Fibroblast of pulmonary artery (primary cell): ENCODE measurements at regions not wholly inside any gene's neighbourhood (a gene's known extent, or its start where the extent isn't known, plus 50 kb on each side); places are given as distances from the start of the nearest gene placed in this dataset.

ENCODE experiments used
- DNase-seq: peaks from one replicate; pipeline ENCODE4 v3.0.0-alpha.2; 2010; ENCODE audit warnings: low read depth
- H3K4me3 ChIP-seq: replicated peaks from 2 replicates; pipeline ENCODE4 v1.5.1; 2011; ENCODE audit warnings: low read depth, mild to moderate bottlenecking, control low read depth, low read length, moderate library complexity
- TF ChIP-seq, protein P1 (sequence below): IDR thresholded peaks from 2 replicates; pipeline ENCODE4 v1.5.1; 2011; ENCODE audit warnings: mild to moderate bottlenecking, control low read depth, low read length, inconsistent platforms; ENCODE audit errors: missing control alignments

DNA sequence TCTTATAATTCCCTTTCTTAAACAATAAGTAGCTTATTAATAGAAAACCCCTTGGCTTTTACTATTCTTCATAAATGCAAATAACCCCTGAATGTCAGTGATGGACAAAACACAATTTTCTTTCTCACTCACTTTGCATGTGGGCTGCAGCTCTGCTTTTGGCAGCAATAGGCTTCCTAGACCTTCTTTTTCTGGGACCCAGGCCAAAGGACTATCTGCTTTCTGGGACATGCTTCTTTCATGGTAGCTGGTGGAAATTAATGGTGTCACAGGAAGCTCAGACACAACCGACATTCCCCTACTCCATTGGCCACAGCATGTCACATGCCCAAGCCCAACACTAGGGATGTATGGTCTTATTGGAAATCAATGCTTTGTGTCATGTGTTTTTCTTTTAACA lies 134.3 kb upstream of the MDFIC start:
- TF ChIP-seq, protein P1, sequence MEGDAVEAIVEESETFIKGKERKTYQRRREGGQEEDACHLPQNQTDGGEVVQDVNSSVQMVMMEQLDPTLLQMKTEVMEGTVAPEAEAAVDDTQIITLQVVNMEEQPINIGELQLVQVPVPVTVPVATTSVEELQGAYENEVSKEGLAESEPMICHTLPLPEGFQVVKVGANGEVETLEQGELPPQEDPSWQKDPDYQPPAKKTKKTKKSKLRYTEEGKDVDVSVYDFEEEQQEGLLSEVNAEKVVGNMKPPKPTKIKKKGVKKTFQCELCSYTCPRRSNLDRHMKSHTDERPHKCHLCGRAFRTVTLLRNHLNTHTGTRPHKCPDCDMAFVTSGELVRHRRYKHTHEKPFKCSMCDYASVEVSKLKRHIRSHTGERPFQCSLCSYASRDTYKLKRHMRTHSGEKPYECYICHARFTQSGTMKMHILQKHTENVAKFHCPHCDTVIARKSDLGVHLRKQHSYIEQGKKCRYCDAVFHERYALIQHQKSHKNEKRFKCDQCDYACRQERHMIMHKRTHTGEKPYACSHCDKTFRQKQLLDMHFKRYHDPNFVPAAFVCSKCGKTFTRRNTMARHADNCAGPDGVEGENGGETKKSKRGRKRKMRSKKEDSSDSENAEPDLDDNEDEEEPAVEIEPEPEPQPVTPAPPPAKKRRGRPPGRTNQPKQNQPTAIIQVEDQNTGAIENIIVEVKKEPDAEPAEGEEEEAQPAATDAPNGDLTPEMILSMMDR = no peak
- H3K4me3 ChIP-seq = no peak overlapping the region
- peak; percentile 62 for DNase-seq

DNA sequence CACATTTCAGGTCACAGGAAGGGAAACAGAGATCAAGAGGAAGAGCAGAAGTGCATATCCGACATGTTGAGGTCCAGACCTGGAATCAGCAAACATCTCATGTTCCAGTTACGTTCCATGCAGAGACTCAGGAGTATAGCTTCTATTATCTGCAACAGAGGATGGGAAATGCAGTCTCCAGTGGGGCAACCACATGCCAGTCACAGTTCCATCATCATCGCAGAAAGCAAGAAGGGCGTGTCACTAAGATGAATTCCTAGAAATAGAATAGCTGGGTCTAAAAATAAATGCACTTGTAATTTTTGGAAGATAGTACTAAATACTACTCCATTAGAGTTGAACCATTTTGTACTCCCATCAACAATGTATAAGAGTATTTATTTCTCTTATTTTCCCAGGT lies 133.2 kb upstream of the MDFIC start:
- DNase-seq = no peak
- no peak overlapping the region for H3K4me3 ChIP-seq
- TF ChIP-seq, protein P1 = no peak

DNA sequence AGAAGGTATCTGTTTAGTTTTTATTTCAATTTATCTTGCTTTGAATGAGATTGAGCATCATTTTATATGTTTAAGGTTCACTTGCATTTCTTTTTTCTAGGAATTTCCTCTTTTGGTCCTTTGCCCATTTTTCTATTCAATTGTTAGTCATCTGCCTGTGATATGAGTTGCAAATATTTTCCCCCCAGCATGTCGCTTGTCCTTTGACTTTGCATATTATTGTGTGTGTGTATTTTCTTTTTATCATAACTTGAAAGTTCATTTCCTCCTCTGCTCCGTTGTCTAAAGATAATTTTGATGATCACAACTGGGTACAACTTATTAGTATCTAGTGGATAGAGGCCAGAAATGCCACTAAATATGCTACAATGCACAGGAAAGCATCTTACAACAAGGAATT lies 132.7 kb upstream of the MDFIC start:
- no peak overlapping the region for H3K4me3 ChIP-seq
- DNase-seq = peak; percentile 59
- TF ChIP-seq, protein P1 = no peak

DNA sequence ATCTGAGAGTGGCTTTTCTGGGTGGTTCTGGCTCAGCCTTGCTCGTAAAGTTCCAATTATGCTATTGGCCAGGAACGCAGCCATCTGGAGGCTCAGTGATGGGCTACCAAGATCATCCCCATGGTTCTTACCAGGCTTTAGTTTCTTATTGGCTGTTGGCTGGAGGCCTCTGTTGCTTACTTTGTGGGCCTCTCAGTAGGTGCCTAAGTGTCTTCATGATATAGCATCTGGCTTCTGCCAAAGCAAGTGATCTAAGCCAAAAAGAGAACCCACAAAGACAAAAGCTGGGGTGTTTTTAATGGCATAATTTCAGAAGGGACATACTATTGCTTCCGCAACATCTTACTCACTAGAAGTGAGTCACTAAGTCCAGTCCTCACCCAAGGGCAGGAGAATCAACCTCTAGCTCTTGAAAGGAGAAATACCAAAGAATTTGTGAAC lies 132.0 kb upstream of the MDFIC start:
- TF ChIP-seq, protein P1 = no peak
- peak; percentile 77 for DNase-seq
- no peak overlapping the region for H3K4me3 ChIP-seq

DNA sequence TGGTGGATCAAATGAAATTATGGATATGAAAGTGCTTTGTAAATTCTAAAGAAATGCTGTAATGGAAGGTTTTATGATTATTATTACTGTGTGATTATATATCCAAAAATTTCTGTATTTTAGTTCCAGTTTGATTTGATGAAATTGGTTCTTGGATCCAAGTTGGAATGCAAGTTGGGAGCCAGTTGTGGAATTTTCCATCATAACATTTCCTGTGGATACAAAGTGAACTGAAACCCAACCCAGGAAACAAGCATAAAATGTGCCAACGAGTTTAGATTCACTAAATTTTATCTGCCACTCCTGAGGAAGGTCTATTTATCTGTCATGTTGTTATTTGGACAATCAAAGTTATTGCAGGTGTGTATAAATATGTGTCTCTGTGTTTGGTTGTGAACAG lies 131.4 kb upstream of the MDFIC start:
- DNase-seq = peak; percentile 16
- H3K4me3 ChIP-seq = no peak overlapping the region
- TF ChIP-seq, protein P1 = no peak

DNA sequence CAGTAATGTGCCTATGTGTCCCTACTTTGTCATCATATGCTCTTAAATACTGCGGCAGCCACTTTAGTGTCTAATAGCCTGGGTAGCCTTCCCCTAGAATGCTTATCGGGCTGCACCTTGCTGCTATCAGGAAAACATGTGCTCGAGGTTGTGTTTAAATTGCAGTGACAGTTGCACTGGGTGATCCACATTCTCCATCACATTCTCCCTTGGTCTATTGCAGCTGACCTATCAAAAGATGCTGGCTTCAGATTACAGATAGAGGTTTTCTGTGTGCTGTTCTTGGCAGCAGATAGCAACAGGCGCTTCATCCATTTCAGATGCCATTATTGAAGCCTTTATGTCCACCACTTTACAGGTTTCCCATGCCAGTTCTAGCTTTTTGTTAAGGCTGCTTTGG lies 130.1 kb upstream of the MDFIC start:
- TF ChIP-seq, protein P1 = no peak
- DNase-seq = no peak
- no peak overlapping the region for H3K4me3 ChIP-seq

DNA sequence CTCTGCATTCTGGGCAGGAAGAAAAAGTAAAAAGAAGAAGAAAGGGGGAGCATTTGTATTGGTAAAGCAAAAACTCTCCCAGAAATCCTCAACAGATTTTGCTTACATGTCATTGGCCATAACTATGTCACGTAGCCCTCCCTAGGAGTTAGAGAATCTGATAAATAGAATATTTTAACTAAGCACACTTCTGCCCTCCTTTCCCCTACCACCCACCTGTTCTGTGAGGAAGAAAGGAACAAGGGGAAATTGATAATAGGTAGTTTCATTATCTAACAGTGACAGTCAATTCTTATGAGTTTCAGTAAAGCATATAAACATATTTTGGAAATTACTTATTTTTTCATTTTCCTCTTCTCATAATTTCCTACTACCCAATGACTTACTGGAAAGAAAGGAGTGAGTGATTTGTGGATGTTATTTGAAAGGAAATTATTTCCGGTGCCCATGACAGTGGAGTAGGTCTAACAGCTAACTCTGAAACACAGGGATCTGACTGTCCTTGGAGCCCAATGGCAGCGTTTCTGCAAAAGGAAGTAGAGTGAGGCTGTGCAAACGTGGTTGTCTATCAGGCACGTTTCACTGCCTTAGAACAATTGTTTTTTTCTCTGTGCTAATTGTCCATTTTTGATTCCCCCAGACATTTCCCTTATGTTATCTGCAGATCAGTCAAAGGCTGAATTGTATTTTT lies 128.6 kb upstream of the MDFIC start:
- no peak overlapping the region for H3K4me3 ChIP-seq
- TF ChIP-seq, protein P1 = no peak
- no peak for DNase-seq
